Kasumi-1 (cell line): ENCODE measurements at regions not wholly inside any gene's neighbourhood (a gene's known extent, or its start where the extent isn't known, plus 50 kb on each side); places are given as distances from the start of the nearest gene placed in this dataset.

ENCODE experiments used
- DNase-seq, 2 experiments: peaks; one replicate each; lab custom pipeline; 2025; lab: John Stamatoyannopoulos, UW

GRCh38 chr5:73374520-73375190 is 73.9 kb downstream of the FOXD1 start:
- DNase-seq = no peak

- DNase-seq = no peak
Measured at GRCh38 chr5:73373814-73374510, 74.6 kb downstream of the FOXD1 start.

DNA sequence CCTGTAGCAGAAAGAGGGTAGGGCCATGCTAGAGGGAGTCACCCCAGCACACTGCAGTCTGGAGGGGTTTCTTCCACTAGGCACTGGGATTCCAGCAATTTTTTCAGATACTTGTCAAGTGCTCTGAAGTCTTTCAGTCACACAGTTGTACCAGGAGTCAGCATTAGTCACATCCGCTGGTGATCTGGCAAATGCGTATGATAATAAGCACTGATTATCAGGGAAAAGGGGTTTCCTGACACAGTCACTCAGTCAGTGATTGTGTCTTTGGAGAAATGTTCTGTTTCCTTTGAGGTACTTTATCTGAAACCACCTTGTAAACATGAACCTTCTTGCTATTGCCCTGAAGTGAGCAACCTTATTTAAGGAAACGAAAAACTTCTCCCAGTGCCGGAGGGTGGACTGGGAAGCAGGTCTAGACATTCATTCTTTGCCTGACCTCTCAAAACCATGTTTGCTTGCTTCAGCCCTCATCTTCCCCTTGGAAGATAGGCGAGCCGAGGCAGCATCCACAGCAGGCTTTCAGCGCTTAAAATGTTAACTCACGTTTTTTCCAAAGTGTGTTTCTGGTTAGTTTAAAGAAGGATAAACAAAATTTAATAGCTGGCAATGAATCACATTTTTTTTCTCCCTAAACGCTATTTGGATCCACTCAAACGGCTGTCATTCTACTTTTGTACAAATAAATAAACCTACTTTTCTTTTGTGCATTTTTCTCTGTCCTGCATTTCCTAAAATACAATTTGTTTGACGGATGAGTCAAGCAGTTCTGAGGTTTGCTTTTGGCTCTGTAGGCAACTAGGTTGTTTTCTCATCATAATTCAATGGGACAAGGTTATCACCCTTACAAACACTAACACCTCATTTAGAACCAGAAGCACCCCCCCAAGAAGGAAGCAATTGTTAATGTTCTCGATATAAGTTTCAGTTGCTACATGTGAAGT is 77.7 kb downstream of the FOXD1 start:
- DNase-seq = no peak

DNA sequence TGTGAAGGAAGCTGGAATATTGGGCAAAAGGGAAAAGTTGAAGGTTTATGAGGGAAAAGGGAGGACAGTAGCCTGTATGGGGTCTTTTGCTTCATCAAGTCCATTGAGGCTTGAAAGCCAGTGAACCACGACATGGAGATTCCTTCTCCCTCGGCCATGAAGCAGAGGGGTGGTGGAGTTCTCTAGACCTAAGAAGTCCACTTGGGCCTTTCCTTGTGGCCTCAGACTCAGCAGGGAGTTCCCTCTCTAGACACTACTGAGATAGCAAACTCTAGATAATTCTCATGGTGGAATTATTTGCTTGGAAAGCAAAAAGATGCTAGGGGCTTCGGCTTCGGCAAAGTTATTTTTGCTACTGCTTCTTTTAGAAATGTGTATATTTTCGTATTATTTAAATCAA is 78.5 kb downstream of the FOXD1 start:
- no peak for DNase-seq

GRCh38 chr5:73369278-73369677 is 79.3 kb downstream of the FOXD1 start:
- DNase-seq = no peak

DNA sequence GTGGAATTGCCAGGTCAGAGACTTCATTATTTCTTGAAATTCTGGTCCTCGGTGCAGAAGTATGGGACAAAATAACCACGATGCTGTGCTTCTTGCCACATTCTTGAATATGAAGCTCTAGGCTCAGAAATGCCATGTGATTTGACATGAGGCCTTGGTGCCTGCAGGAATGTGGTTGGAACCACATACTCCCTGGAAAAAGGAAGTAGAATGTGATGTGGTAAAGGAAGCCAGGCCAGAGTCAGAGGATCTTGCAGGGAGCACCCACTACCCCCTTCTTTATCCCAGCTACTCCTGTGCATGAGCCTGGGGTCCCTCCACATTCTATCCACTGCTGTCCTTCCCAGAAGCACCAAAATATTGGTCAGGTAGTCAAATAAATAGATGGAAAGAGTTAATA is 80.9 kb downstream of the FOXD1 start:
- peak; percentile 71 to 74 for DNase-seq

DNA sequence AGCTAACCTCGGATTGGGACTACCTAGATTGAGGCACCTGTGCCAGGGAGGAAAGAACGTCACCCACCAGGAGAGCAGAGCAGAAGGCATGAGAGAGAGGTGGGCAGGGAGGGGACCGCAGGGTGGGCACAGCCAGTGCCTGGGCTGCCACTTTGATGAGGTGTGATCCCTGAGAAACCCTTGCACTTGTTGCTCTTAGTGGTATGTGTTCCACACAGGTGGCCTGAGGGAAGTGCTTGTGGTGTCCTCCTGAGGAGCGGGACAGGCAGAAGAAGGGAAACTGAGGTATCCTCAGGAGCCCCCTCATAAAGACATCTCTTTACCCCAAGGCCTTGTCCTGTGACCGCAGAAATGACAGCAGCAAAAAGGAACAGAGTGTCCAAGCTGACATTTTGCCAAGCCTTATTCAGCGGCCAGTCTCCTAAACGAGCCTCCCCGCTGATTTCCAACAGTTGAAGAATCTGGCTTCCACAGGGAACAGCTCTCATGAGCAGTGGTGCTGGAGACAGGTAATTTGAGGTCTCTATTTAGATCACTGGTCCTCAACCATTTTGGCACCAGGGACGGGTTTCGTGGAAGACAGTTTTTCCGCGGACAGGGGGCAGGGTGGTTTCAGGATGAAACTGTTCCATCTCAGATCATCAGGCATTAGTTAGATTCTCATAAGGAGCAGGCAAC is 82.4 kb downstream of the FOXD1 start:
- no peak for DNase-seq

GRCh38 chr5:73365301-73365853 is 83.2 kb downstream of the FOXD1 start:
- no peak for DNase-seq

- no peak for DNase-seq
Measured at GRCh38 chr5:73363911-73364730, 84.5 kb downstream of the FOXD1 start.

GRCh38 chr5:73359395-73359794 is 89.2 kb downstream of the FOXD1 start:
- no peak for DNase-seq

GRCh38 chr5:73358366-73358765 is 90.2 kb downstream of the FOXD1 start:
- DNase-seq = no peak

- no peak for DNase-seq
Measured at GRCh38 chr5:73357576-73357975, 91.0 kb downstream of the FOXD1 start.

DNA sequence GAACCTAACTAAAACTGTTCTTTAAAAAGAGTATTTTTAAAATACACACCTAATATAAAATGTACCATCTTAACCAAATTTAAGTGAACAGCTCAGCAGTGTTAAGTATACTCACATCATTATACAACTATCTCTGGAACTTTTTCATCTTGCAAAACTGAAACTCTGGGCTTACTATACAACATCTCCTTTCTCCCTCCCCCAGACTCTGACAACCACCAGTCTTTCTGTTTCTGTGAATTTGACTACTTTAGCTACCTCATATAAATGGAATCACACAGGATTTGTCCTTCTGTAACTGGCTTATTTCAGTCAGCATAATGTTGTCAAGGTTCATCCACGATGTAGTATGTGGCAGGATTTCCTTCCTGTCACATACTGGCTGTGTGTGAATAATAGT is 93.5 kb downstream of the FOXD1 start:
- no peak for DNase-seq

- no peak for DNase-seq
Measured at GRCh38 chr5:73354406-73354805, 94.2 kb downstream of the FOXD1 start.

DNA sequence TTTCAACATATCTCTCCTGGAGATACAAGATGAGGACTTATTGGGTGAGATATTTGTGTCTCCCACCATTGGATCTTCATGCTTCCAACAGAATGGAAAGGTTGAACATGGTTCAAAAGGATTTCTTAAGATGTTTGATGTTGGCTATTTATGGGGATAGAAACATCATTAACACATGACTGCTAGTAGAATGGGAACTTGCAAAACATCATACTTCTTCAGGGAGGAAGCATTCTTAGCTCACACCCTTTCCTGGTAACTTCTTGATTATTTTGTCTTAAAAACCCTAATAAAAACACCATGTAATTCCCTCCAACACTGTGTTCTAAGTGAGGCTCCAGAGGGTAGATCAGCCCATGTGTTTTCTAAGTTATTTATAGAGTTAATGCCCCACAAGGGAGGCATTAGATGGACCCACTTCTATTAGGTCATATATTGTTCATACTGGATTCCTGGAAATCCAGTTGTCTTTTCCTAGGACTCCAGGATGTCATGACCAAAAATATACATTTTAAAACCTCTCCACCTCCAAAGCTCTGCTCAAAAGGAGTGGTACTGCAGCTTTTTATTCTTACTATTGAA is 95.8 kb downstream of the FOXD1 start:
- no peak for DNase-seq

DNA sequence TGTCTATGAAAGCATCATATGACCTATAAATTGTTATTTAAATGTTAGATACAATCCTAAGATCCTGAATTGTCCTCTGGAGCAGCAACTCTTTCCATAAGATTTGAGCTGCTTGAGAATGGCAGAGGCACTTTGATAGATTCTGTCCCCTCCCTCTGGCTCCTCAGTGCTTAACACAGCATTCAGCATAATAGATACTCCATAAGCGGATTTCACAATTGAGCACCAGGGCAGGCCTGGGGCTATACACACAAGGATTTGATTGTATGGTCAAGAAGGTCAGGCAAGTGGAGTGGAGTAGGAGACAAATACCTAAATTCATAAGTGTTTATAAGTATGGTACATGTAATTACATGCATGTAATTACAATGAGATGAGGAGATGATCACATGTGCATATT is 96.3 kb downstream of the FOXD1 start:
- no peak for DNase-seq

DNA sequence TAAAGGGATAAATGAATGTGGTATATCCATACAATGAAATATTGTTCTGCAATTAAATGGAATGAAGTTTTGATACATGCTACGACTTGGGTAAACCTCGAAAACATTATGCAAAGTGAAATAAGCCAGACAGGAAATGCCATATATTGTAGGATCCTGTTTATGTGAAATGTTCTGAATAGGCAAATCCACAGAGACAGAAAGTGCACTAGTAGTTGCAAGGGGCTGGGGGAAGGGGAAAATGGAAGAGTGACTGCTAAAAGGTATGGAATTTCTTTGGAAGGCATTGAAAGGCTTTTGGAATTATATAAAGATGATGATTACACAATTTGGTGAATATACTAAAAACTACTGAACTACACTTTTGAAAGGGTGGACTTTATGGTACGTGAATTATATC is 97.0 kb downstream of the FOXD1 start:
- no peak for DNase-seq

DNA sequence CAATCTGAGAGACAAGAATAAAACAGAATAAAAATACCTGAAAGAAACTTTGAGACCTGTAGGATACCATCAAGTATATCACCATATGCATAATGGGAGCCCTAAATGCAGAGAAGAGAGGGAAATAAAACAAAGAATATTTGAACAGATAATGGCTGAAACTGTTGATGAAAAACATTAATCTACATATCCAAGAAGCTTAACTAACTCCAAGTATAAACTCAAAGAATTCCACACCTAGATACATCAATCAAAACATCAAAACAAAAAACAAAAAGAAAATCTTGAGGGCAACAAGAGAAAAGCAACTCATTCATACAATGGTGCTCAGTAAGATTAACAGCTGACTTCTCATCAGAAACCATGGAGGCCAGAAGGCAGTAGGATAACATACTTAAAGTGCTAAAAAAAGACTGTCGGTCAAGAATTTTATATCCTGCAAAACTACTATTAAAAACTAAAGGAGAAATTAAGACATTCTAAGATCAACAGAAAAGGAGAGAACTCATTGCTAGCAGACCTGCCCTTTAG is 101.6 kb downstream of the FOXD1 start:
- DNase-seq = no peak

DNA sequence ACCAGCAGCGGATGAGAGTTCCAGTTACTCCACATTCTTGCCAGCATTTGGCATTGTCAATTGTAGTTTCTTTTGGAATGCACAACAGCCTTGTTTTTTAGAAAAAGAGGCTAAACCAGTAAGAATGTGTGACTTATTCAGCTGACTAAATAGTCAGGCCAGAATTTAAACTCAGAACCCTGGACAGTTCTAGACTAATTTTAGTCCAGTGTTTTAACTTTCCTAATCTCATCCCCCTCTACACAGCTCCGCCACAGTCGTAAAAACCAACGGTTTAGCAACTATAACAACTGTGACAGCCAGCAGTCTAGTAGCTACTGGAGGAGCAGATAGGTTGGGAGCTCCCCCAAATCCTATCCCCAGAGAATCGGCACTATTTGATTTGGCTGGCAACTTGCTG is 103.7 kb downstream of the FOXD1 start:
- DNase-seq = no peak

GRCh38 chr5:73339711-73340110 is 108.9 kb downstream of the FOXD1 start:
- DNase-seq = no peak
